ENCODE measurements at regions not wholly inside any gene's neighbourhood (a gene's known extent, or its start where the extent isn't known, plus 50 kb on each side); places are given as distances from the start of the nearest gene placed in this dataset.

- TF ChIP-seq CTCF (conservative IDR thresholded peaks at IDR 0.05; ENCODE audit: low read depth, low read length) (no peak), EZH2 (IDR thresholded peaks at IDR 0.05; ENCODE audit: borderline replicate concordance, low read depth, low read length, poor library complexity, severe bottlenecking) (no peak)
Observed at GRCh38 chr18:34092796-34093195, 131.9 kb downstream of the NOL4 start.

Measured in A673 (cell line).